OCI-M2 (cell line): ENCODE measurements at regions not wholly inside any gene's neighbourhood (a gene's known extent, or its start where the extent isn't known, plus 50 kb on each side); places are given as distances from the start of the nearest gene placed in this dataset.

ENCODE experiments used
- DNase-seq: peaks from one replicate; lab custom pipeline; 2025; ENCODE audit not compliant: unreplicated experiment; lab: John Stamatoyannopoulos, UW

DNA sequence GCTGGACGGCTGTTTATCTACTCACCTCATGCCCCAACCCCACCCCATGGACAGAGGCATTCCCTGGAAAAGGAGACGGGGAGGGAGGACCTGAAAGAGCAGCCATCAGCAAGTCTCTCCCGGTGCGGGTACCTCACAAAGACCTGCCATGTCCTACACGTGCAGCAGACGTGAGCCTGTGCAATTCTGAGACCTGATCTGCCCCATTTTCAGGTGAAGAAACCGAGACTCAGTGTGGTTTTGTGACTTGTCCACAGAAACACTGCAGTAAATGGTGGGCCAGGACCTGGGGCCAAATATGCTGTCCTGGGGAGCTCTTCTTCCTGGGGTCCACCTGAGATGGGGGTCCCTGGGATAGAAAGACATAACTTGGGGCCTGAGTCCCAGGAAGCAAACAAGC, 137.0 kb upstream of the LINGO1 start:
- no peak for DNase-seq

DNA sequence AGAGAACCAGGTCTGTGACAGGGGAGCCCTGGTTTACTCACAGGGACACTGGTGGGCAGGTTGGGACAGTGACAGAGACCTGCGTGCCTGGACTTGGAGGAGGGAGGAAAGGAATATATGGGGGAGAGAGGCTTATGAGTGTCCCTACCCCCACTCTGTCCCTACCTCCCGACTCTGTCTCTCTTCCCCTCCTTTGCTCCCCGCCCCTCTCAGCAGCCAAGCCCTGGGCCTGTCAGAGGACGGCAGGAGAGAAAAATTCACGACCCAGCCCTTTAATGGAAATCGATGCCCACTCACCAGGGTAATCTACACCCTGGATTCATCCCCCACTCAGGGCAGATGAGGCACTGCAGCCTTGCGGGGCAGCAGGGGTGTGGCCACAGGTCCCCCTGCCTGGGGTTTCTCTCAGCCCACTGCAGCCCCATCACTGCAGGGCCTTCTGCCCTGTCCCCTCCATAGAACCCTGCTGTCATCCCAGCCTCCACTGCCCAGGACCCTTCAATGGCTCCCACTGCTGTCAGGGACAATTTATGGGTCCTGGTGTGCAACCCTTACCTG, 135.9 kb upstream of the LINGO1 start:
- DNase-seq = no peak

- DNase-seq = no peak
Observed at GRCh38 chr15:77768107-77768506, 135.4 kb upstream of the LINGO1 start.

DNA sequence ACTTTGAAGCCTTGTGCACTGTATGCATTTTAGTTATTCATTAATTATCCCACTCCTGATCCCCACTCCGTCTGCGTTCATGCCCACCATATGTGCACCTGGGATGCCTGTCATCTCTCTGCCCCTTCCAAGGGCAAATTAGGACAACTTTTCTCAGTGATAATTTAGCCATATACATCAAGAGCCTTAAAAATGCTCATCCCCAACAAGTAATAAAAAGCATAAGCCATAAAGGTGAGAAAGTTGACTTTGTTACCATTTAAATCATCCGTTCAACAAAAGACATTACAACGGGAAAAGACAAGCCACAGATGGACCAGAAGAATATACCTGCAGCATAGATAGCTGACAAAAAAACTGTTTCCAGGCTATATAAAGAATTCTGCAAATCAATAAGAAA, 131.4 kb upstream of the LINGO1 start:
- no peak for DNase-seq

DNA sequence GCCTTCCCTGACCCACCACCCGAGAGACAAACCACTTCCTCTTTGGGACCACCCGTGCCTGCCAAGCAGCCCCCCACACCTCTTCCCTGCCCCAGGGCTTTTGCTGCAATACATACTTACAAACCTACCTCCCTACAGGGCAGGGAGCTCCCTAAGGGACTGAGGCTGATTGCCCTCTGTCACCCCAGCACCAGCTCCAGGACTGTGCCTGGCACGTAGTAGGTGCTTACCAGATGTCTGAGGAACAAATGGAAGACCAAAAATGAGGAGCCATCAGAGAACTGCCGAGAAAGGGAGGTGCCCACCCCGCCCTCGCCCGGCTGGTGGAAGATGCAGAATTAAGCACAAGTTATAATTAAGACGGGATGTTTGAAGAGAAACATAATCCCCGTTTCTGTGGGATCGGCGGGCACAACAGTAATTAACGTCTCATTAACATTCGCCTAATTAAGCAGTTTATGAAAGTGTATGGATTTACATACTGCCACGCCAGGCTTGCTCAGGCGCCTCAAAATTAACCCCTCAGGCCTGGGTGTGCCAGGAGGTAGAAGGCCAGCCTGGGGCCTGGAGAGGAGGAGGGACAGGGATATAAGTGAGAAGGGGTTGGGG, 130.1 kb upstream of the LINGO1 start:
- DNase-seq = no peak

DNA sequence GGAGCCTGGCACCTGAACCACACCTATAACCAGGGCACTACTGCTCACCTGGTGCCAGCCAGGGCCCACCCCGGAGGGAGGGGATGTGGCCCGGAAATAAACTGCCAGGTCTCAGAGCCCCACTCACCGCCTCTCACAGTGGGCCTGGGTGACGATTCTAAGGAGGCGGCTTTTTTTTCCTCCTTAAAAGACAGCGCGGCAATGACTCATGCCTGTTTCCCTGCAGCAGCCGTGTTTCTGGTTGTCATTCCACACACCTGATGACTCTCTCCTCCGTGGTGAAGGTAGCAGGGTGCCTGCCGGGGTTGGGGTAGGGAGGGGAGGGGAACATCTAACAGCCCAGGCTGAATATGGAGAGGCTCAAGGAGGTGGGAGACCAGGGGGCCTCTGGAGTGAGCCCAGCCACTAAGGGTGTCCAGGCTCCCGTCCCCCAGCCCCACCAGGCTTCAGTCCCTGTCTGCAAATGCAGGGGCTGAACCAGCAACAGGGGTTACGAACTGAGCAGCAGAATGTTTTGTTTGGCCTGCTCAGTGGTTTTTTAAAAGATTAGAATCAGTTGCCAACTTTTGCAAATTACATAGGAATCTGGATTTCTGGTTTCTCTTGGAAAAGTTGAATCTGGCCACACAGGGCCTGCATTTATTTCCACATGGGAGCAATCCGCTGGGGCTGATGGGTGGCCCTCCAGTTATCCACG, 127.3 kb upstream of the LINGO1 start:
- no peak for DNase-seq

GRCh38 chr15:77753939-77754338, 121.2 kb upstream of the LINGO1 start:
- DNase-seq = no peak

DNA sequence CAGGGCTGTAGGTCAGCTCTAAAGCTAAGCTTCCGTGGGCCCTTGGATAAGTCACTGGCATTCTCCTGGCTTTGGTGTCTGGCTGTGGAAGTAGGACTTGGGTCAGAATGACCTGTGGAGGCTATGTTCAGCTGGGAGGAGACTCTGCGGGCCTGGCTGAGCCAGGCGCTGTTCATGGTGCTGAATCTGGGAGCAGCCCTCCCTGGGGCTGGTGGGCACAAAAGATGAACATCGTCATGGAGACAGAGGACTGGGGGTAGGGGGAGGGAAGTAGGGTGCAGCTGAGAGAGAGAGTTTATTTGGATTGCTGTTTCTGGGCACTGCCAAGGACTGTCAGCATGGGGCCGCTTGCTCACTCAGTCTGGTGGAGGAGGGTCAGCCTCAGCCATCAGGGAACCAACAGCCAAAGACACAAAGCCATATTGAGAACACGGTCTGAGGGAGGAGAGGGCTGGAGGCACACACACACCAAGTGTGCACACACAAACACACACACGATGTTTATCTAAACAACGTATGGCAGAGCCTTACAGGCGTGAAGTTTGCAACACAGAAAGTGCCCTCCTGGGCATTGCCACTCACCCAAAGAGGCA, 120.7 kb upstream of the LINGO1 start:
- DNase-seq = no peak

DNA sequence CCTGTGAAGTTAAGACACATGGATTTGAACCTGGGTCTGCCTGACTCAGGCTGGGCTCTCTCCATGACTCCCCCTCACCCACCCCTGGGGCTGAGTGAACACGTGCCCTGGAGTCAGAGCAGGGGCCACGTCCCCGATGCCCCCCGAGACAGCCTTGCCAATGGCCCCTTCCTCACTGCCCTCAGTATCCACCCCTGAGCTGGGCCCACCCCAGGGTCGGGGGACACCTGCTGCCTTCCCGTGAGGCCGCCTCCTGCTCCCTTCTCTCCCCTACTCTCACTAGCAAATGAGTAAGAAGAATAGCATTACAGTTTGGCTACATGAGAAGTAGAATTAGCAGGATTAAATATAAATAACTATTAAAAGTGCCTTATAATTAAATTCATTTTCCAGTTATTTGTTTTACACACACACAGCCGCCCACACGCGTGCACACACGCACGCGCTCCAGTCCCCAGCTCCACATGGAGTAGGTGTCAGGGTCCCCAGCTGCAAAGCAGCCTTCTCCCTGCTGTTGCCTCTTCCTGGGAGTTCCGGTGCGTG, 117.4 kb upstream of the LINGO1 start:
- DNase-seq = no peak

GRCh38 chr15:77749236-77749997, 116.7 kb upstream of the LINGO1 start:
- no peak for DNase-seq

DNA sequence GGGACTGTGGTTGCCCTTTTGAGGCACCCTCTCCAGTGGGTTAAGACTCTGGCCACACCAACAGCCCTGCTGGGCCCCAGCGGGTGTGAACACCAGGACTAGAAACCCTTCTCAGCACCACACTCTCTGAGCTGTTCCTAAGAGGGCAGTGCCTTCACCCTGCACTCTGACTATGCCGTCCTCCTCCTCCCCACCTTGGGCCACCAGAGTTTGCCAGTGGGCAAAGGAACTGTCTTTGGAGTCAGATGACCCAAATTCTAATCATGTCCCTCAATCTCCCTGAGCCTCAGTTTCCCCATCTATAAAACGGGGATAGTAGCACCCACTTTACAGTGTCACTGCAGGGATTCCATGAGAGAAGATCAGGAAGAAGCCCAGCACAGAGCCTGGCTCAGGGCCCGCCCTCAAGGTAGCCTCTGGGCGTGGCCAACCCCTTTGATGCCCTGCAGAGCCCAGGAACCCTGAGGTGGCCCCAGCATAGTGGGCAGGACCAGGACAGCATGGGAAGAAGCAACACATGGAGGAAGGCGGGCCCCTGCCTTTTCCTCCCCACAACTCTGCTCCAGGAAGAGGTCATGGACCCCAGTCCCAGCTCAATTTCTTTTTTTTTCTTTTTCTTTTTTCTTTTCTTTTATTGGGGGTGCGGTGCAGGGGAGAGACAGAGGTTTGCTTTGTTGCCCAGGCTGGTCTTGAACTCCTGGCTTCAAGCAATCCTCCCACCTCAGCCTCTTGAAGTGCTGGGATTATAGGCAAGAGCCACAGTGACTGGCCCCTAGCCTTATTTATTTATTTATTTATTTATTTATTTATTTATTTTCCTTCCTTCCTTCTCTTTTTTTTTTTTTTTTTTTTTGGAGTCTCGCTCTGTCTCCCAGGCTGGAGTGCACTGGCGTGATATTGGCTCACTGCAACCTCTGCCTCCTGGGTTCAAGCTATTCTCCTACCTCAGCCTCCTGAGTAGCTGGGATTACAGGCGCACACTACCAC, 115.7 kb upstream of the LINGO1 start:
- no peak for DNase-seq

DNA sequence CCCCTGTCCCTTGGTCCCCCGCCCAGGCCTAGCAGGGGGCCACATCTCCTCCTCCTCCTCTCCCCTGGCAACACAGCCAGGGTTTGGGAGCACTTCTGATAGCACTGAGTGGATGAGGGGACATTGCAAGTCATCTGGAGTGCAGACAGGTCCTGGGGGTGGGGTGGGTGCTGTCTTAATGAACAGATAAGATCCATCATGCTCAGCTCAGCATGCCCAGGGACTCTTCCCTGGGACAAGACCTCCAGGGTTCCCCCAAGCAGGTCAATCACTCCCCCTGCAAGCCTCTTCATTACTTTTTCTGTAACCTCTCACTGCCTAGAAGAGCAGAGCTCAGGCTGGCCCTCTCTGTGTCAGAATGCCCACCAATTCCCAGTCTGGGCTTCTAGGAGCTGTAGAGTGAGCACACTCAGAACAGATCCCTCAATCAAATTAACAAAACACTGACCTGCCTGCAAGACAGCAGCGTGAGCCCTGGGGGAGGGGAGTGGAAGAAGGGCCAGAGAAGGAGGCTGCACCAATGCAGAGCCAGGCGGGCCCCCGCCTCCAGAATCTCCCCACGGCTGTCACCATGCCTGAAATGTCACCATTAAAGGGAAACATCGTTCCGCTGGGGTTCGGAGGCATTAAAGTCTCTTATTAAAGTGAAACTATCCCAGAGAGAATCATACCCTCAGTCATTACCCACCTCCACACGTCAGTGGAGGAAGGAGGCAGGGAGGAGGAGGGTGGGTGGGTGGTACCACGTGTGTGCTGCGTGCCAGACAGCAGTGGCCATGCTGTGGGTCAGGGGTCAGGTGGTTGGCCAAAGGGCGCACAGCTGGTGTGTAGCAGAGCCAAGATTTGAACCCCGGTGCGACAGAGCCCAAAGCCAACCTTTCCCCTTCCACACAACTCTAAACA, 114.7 kb upstream of the LINGO1 start:
- DNase-seq = no peak

DNA sequence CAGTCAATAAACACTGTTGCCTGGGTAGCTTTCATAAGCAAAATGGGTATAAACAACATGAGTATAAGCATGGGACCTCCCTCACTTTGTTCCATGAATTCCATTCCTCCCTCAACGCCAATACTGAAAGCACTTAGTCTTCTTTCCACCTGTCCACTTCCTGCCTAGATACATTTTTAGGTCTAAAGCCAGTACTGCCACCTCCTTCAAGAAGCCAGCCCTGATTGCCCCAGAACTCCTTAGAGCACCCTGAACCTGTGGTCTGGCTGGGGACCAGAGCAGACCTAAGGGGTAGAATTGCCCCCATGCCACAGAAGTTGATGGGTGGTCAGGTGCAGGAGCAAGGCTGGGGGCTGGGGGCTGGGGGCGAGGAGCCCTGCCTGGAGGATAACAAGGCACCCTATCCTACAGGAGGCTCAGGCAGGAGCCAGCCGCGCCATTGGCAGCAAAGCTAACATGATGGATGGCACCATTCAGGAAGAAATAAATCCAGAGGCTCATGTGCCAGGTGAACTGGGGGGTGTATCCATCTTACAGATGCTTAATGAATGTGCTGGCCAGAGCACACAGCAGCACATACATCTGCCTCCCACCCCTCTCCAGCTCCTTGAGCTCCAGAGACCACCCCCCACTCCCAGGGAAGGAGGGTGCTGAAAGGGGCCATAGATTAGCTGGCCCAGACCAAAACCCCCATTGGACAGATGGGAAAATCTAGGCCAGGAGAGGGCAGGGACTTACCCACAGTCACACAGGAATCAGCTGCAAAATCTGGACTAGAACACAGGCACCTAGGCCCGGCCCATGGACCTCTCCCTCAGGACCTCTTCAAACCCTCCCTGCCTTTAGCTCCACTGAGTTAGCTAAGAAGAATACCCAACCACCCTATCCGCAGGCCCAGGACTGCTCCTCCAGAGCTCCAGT, 113.8 kb upstream of the LINGO1 start:
- no peak for DNase-seq

DNA sequence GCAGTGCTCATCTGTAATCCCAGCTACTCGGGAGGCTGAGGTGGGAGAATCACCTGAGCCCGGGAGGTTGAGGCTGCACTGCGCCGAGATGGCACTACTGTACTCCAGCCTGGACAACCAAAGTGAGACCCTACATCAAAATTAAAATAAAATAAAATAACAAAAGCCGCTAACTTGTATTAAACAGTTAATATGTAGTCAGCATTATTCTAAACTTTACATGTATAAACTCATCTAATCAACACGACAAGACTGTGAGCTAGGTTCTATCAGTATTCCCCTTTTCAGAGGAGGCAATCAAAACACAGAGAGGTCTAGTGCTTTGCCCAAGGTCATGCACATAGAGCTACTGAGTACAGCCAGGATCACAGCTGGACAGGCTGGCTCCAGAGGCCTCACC, 111.7 kb upstream of the LINGO1 start:
- DNase-seq = no peak

DNA sequence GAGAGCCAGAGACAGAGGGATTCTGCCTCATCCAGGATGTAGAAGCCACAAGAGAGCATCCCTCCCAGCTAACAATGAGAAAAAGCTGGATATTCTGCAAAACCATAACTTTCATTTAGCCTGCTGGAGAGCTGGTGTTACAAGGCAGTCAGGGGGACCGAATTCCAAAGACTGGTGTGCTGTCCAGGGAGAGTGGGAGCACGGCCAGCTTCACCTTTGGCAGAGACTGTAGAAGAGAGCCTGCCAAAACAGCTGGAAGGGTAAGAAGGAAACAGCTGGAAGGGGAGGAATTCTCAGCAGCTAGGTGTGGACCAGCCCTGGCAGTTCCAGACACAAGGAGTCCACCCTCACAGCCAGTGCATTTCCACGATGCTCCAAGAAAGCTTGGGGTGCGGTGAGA, 109.9 kb upstream of the LINGO1 start:
- no peak for DNase-seq

GRCh38 chr15:77742127-77742526, 109.4 kb upstream of the LINGO1 start:
- DNase-seq = no peak

- no peak for DNase-seq
Observed at GRCh38 chr15:77741106-77741505, 108.4 kb upstream of the LINGO1 start.
